ENCODE measurements at regions not wholly inside any gene's neighbourhood (a gene's known extent, or its start where the extent isn't known, plus 50 kb on each side); places are given as distances from the start of the nearest gene placed in this dataset.

DNA sequence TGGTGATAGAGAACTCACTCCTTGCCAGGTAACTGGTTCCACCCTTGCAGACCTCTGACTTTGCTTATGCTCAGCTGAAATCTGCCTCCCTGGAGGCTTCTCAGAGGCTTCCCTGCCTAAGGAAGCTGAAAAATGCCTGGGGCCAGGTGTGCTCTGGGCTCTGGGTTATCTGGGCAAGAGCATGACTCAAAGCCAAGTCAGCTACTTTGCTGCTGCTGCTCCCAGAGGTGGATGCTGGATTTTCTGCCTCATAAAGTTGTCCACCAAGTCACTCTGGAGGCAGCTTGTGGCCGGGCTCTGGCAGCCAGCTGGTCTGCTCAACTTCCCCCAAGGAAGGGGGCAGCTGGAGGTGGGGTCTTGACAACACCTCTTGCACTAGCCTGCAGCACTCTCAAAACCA, 132.7 kb downstream of the PJA1 start:
- in situ Hi-C loops (cut with MboI) (no loop called here), intact Hi-C loops (cut with micrococcal nuclease; ENCODE audit: unreplicated experiment) (no loop called here)
- peaks cover 15% of the 10 kb centered on the region for H3K4me1 ChIP-seq (ENCODE audit: control insufficient read depth, insufficient read depth, low read length)
- H3K79me2 ChIP-seq (ENCODE audit: control insufficient read depth, insufficient read depth, low read length), result no peaks in the 10 kb centered on the region
- POLR2A ChIA-PET, result no interaction called here
- DNase-seq (ENCODE audit: low read depth, low spot score) (no peak), FAIRE-seq (no peak), ATAC-seq (no peak)
- H3K9ac ChIP-seq (ENCODE audit: control insufficient read depth, insufficient read depth, low read length), result no peak overlapping the region
- CTCF ChIA-PET, result no interaction called here
- H3K27ac ChIP-seq (ENCODE audit: control insufficient read depth, insufficient read depth), result no peak overlapping the region
- H3K9me3 ChIP-seq (replicated peaks; ENCODE audit: control insufficient read depth, insufficient read depth, low read length), result no peaks in the 10 kb centered on the region
- SMC1A ChIA-PET (ENCODE audit: uncharacterized antibody, unreplicated experiment), result no interaction called here
- no peak overlapping the region for H3K4me2 ChIP-seq (ENCODE audit: control insufficient read depth, insufficient read depth)
- RAD21 ChIA-PET (ENCODE audit: unreplicated experiment), result no interaction called here
- H2AFZ ChIP-seq (ENCODE audit: control insufficient read depth, low read depth, low read length), result no peak overlapping the region
- H3K36me3 ChIP-seq (ENCODE audit: control insufficient read depth in 2 of 2, insufficient read depth in 2 of 2, low read length in 1 of 2), result no peaks in the 10 kb centered on the region
- no peak overlapping the region for H3K4me3 ChIP-seq
- H4K20me1 ChIP-seq (ENCODE audit: control insufficient read depth, insufficient read depth), result no peaks in the 10 kb centered on the region
- H3K27me3 ChIP-seq (replicated peaks in 1 of 2; ENCODE audit: control insufficient read depth in 2 of 2, insufficient read depth in 2 of 2, low read length in 1 of 2), result no peaks in the 10 kb centered on the region; a peak in 1 of 4 replicates
- 8% methylated on average over 1 of the region's 1 CpG for WGBS (ENCODE audit: insufficient coverage, insufficient replicate concordance, low lambda C conversion rate, missing lambda C conversion rate)
- BruUV-seq (replicated peaks), result no TSS peak
- TF ChIP-seq YBX1 (IDR thresholded peaks at IDR 0.05), result no peak
- no peak for TF ChIP-seq KDM1A (IDR thresholded peaks at IDR 0.05; ENCODE audit: borderline replicate concordance)
- TF ChIP-seq POU2F2 (IDR thresholded peaks at IDR 0.05; ENCODE audit: borderline replicate concordance, low read depth, low read length), result no peak
- TF ChIP-seq TCF12 (IDR thresholded peaks at IDR 0.05; ENCODE audit: low read depth, low read length), result no peak
- TF ChIP-seq TCF3 (IDR thresholded peaks at IDR 0.05; ENCODE audit: borderline replicate concordance, insufficient read depth, low read depth, low read length), result no peak
- no peak for TF ChIP-seq SMARCA5 (IDR thresholded peaks at IDR 0.05)
- TF ChIP-seq, protein P1, sequence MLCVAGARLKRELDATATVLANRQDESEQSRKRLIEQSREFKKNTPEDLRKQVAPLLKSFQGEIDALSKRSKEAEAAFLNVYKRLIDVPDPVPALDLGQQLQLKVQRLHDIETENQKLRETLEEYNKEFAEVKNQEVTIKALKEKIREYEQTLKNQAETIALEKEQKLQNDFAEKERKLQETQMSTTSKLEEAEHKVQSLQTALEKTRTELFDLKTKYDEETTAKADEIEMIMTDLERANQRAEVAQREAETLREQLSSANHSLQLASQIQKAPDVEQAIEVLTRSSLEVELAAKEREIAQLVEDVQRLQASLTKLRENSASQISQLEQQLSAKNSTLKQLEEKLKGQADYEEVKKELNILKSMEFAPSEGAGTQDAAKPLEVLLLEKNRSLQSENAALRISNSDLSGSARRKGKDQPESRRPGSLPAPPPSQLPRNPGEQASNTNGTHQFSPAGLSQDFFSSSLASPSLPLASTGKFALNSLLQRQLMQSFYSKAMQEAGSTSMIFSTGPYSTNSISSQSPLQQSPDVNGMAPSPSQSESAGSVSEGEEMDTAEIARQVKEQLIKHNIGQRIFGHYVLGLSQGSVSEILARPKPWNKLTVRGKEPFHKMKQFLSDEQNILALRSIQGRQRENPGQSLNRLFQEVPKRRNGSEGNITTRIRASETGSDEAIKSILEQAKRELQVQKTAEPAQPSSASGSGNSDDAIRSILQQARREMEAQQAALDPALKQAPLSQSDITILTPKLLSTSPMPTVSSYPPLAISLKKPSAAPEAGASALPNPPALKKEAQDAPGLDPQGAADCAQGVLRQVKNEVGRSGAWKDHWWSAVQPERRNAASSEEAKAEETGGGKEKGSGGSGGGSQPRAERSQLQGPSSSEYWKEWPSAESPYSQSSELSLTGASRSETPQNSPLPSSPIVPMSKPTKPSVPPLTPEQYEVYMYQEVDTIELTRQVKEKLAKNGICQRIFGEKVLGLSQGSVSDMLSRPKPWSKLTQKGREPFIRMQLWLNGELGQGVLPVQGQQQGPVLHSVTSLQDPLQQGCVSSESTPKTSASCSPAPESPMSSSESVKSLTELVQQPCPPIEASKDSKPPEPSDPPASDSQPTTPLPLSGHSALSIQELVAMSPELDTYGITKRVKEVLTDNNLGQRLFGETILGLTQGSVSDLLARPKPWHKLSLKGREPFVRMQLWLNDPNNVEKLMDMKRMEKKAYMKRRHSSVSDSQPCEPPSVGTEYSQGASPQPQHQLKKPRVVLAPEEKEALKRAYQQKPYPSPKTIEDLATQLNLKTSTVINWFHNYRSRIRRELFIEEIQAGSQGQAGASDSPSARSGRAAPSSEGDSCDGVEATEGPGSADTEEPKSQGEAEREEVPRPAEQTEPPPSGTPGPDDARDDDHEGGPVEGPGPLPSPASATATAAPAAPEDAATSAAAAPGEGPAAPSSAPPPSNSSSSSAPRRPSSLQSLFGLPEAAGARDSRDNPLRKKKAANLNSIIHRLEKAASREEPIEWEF (IDR thresholded peaks at IDR 0.05; ENCODE audit: insufficient replicate concordance, low read depth, low read length), result no peak
- TF ChIP-seq, protein P2, sequence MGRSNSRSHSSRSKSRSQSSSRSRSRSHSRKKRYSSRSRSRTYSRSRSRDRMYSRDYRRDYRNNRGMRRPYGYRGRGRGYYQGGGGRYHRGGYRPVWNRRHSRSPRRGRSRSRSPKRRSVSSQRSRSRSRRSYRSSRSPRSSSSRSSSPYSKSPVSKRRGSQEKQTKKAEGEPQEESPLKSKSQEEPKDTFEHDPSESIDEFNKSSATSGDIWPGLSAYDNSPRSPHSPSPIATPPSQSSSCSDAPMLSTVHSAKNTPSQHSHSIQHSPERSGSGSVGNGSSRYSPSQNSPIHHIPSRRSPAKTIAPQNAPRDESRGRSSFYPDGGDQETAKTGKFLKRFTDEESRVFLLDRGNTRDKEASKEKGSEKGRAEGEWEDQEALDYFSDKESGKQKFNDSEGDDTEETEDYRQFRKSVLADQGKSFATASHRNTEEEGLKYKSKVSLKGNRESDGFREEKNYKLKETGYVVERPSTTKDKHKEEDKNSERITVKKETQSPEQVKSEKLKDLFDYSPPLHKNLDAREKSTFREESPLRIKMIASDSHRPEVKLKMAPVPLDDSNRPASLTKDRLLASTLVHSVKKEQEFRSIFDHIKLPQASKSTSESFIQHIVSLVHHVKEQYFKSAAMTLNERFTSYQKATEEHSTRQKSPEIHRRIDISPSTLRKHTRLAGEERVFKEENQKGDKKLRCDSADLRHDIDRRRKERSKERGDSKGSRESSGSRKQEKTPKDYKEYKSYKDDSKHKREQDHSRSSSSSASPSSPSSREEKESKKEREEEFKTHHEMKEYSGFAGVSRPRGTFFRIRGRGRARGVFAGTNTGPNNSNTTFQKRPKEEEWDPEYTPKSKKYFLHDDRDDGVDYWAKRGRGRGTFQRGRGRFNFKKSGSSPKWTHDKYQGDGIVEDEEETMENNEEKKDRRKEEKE (IDR thresholded peaks at IDR 0.05), result no peak
- TF ChIP-seq, protein P3, sequence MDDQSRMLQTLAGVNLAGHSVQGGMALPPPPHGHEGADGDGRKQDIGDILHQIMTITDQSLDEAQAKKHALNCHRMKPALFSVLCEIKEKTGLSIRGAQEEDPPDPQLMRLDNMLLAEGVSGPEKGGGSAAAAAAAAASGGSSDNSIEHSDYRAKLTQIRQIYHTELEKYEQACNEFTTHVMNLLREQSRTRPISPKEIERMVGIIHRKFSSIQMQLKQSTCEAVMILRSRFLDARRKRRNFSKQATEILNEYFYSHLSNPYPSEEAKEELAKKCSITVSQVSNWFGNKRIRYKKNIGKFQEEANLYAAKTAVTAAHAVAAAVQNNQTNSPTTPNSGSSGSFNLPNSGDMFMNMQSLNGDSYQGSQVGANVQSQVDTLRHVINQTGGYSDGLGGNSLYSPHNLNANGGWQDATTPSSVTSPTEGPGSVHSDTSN (IDR thresholded peaks at IDR 0.05; ENCODE audit: insufficient replicate concordance, low read depth, low read length), result no peak
- no peak for TF ChIP-seq TCF7 (IDR thresholded peaks at IDR 0.05; ENCODE audit: borderline replicate concordance)
- TF ChIP-seq STAT1 (conservative IDR thresholded peaks at IDR 0.05), result no peak
- no peak for TF ChIP-seq MYC (IDR thresholded peaks at IDR 0.05; ENCODE audit: insufficient read depth, insufficient read length, insufficient replicate concordance, low read length, severe bottlenecking)
- no peak for TF ChIP-seq SMAD5 (IDR thresholded peaks at IDR 0.05; ENCODE audit: low read depth)
- TF ChIP-seq NKRF (conservative IDR thresholded peaks at IDR 0.05), result no peak

Measured in GM12878 (cell line).